Islet of Langerhans (tissue), 1 donor: ENCODE measurements at regions not wholly inside any gene's neighbourhood (a gene's known extent, or its start where the extent isn't known, plus 50 kb on each side); places are given as distances from the start of the nearest gene placed in this dataset.
"Not testable (repeated sequence)": the region's sequence is repeated elsewhere in the genome, so short reads cannot be mapped to it uniquely, and the experiment has no call there.

Experiments used
- FAIRE-seq: peaks from one replicate; lab custom pipeline; 2011; peaks lifted over from hg19 to GRCh38; lab: Jason Lieb, UNC

DNA sequence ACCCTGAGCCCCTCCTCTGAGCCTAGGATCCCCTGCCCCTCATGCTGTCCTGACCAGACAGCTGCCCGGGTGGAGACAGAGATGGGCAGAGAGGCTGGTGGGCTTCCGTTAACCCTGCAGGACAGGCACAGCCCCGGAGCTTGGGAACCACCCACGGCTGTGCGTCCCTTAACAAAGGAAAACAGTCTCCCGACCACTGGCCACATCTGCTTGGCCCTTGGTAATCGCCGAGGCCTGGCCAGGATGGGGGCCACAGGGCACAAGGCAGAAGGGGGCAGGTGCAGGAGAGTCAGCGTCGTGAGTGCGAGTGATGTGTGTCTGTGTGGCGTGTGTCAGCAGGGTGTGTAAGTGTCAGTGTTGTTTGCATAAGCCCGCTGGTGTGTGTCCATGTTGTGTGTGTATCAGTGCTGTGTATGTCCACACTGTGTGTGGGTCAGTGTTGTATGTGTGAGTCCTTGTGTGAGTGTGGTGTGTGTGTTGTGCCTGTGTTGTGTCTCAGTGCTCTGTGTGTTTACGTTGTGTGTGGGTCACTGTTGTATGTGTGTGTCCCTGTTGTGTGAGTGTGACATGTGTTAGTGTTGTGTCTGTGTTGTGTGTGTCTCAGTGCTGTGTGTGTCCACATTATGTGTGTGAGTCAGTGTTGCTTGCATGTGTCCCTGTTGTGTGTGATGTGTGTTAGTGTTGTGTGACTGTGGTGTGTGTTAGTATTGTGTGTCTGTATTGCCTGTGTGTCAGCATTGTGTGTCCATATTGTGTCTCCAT is 369.5 kb downstream of the BRD1 start:
- no peak for FAIRE-seq

GRCh38 chr22:49457146-49457545 is 370.5 kb downstream of the BRD1 start:
- FAIRE-seq, result no peak

DNA sequence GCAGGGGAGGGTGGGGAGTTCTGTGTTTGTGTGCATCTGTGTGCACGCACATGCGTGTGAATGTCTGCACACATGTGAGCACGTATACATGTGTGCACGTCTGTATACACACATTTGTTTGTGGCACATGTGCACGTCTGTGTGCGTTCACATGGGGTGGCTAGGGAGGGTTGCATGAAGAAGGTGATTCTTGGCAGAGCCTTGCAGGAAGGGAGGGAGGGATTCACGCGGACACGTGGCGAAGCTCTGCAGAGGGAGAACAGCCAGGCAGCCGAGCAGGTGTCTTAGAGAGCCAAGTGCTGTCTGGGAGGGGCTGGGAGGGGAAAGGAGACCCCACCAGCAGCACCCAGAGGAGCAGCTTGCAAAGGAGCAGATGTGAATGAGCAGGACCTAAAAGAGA is 372.1 kb downstream of the BRD1 start:
- no peak for FAIRE-seq

GRCh38 chr22:49454726-49455125 is 372.9 kb downstream of the BRD1 start:
- no peak for FAIRE-seq

- FAIRE-seq, result no peak
Observed at GRCh38 chr22:49453771-49454170, 373.9 kb downstream of the BRD1 start.

DNA sequence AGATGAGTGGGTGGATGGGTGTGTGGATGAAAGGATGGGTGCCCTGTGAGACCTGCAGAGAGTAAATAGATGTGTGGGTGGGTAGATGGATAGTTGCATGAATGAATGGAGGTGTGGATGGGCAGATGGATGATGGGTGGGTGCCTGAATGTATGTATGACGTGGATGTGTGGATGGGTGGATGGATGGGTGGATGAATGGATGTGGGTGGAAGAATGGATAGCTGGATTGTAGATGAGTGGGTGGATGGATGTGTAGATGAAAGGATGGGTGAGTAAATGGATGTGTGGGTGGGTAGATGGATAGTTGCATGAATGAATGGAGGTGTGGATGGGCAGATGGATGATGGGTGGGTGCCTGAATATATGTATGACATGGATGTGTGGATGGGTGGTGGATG is 374.7 kb downstream of the BRD1 start:
- not testable (repeated sequence) for FAIRE-seq

GRCh38 chr22:49452362-49452946 is 375.2 kb downstream of the BRD1 start:
- no peak for FAIRE-seq

DNA sequence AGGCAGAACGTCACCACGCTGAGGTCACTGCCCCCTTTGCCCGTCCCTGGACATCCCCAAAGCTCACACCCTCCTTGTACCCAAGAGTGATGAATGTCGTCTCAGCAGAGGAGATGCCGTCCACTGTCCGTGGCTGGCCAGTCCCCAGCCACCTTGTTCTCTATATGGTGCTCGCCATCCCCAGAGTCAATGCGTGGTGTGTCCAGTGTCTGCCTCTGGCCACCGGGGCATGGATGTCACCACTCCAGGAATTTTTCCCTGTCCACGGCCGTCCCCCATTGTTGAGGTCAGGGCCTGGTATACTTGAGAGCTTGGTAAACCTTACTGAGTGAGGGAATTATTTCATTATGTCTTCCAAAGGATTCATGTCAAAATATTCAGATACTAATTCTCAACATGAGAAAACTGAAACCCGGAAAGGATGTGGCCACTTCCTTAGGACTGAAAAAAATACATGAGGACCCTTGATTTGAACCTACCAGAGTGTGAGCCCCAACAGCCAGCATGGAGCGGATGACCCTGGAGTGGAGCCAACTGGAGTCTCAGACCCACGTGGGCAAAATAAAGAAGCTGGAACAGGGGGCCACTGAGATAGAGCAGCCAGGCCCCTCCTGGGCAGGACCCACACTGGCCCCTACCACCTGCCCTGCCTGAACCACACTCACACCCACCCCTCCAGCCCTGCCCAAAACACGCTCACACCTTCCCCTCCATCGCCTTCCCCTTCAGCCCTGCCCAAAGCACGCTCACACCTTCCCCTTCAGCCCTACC is 376.4 kb downstream of the BRD1 start:
- no peak for FAIRE-seq

GRCh38 chr22:49450498-49450897 is 377.2 kb downstream of the BRD1 start:
- no peak for FAIRE-seq

GRCh38 chr22:49449811-49450446 is 377.7 kb downstream of the BRD1 start:
- FAIRE-seq, result no peak

- no peak for FAIRE-seq
Observed at GRCh38 chr22:49449377-49449776, 378.3 kb downstream of the BRD1 start.

- FAIRE-seq, result no peak
Observed at GRCh38 chr22:49448526-49448925, 379.1 kb downstream of the BRD1 start.

GRCh38 chr22:49447837-49448236 is 379.8 kb downstream of the BRD1 start:
- FAIRE-seq, result no peak

GRCh38 chr22:49446759-49447710 is 380.6 kb downstream of the BRD1 start:
- FAIRE-seq, result no peak

- no peak for FAIRE-seq
Observed at GRCh38 chr22:49446145-49446758, 381.4 kb downstream of the BRD1 start.

DNA sequence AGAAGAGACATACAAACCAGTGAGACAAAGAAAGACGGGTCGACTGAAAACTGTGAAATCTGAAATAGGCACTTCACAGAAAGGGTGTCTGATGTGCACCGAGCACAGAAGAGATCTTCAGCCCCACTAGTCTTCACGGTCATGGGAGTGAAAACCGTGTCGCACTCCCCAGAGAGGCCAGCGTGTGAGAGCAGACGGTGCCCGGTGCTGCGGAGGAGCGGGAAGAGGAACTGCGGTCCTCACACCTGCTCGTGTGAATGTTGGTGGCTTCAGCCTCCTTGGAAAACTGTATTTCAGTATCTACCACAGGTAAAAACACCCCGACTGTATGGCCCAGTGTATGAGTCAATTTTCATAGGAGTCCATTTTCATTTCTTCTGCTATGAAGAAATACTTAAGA is 382.9 kb downstream of the BRD1 start:
- no peak for FAIRE-seq

DNA sequence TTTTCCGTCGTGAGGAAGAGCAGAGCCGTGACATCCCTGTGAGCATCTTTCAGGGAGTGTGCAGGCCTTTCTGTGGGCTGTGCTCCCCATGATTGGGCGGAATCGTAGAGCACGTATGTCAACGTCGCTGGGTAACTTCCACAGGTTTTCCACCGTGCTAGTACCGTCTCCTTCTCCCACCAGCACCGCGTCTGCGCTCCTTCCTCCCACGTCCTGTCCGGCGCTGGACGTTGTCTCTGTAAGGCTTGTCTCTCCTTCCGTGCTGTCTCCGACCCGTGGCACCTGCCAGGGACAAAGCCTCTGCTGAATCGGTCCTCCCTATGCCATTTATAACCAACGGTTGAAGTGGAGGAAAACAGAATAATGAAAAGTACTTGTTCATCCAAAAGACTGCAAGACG is 386.7 kb downstream of the BRD1 start:
- FAIRE-seq, result no peak

DNA sequence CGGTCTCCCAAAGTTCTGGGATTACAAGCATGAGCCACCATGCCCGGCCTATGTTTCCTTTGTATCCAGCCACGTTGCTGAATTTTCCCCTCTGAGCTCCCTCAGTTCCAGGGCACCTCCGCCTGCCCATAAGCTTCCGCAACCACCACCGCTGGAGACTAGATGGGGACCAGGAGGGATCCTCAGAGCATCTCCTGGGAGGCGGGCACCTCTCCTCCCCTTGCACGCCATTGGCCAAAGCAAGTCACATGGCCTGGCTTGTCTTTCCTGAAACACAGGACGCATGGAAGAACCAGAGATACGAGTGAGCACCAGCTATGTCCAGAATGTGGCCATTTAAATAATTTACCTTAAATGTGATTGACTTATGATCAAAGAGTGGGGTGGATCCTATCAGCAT is 388.3 kb downstream of the BRD1 start:
- no peak for FAIRE-seq

GRCh38 chr22:49437956-49438355 is 389.7 kb downstream of the BRD1 start:
- FAIRE-seq, result no peak

GRCh38 chr22:49437356-49437755 is 390.3 kb downstream of the BRD1 start:
- no peak for FAIRE-seq

DNA sequence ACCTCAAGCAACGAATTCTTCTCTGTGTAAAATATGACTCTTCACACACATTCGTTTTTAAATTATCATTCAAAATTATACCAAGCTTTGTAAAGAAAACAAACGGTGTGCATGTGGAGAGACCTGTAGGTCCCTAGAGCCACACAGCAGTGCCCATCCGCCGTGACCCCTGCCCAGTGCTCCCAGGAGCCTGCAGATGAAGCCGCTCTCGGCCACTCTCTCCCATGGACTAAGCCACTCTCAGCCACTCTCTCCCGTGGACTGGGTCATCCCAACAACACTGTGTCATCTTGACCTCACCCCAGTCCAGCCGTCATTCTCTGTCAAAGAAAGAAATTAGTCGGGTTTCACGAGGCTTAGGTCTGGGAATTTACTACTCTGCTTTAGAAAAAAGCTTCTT is 391.6 kb downstream of the BRD1 start:
- no peak for FAIRE-seq
